Small intestine (tissue), 7 donors: ENCODE measurements at regions not wholly inside any gene's neighbourhood (a gene's known extent, or its start where the extent isn't known, plus 50 kb on each side); places are given as distances from the start of the nearest gene placed in this dataset.

Source experiments
- DNase-seq, 2 donors: peaks; one replicate each; pipeline versions ENCODE4 v3.0.0 to v3.0.0-alpha.2; 2013
- FAIRE-seq: peaks from 2 replicates; lab custom pipeline; 2012; peaks lifted over from hg19 to GRCh38; lab: Jason Lieb, UNC
- H3K27ac ChIP-seq, 3 donors: one replicate each; pipeline ENCODE4 v1.5.1; 2013; ENCODE audit warnings: low read length in 2 of 3, mild to moderate bottlenecking in 2 of 3, control low read depth in 1 of 3, inconsistent platforms in 1 of 3, low read depth in 1 of 3, moderate library complexity in 1 of 3
- H3K27me3 ChIP-seq, 3 donors: one replicate each; pipeline ENCODE4 v1.6.1; 2013; ENCODE audit warnings: low read length in 3 of 3, inconsistent platforms in 1 of 3; ENCODE audit not compliant: control insufficient read depth in 3 of 3, insufficient read depth in 3 of 3
- H3K36me3 ChIP-seq, 3 donors: one replicate each; pipeline ENCODE4 v1.6.1; 2013; ENCODE audit warnings: low read length in 3 of 3, inconsistent platforms in 1 of 3, low read depth in 1 of 3, mild to moderate bottlenecking in 1 of 3, moderate library complexity in 1 of 3; ENCODE audit not compliant: control insufficient read depth in 3 of 3, insufficient read depth in 2 of 3
- H3K4me1 ChIP-seq, 3 donors: one replicate each; pipeline ENCODE4 v1.6.1; 2013; ENCODE audit warnings: low read length in 2 of 3, inconsistent platforms in 1 of 3, low read depth in 1 of 3, mild to moderate bottlenecking in 1 of 3, moderate library complexity in 1 of 3; ENCODE audit not compliant: control insufficient read depth in 3 of 3, insufficient read depth in 2 of 3
- H3K4me3 ChIP-seq, 3 donors: one replicate each; pipeline ENCODE4 v1.5.1; 2013; ENCODE audit warnings: low read length in 3 of 3, control low read depth in 1 of 3, inconsistent platforms in 1 of 3, low read depth in 1 of 3, mild to moderate bottlenecking in 1 of 3, moderate library complexity in 1 of 3
- H3K9me3 ChIP-seq, 2 donors: one replicate each; pipeline ENCODE4 v1.6.1; 2013; ENCODE audit warnings: low read depth in 1 of 2, low read length in 1 of 2; ENCODE audit not compliant: control insufficient read depth in 2 of 2, insufficient read depth in 1 of 2
- WGBS, 3 donors: extraction: QIAGEN DNeasy Blood & Tissue Kit; methylation state at CpG; one replicate each; pipeline ENCODE4 v1.1.7; 2013; 5-methylcytosine and 5-hydroxymethylcytosine counted together
- donor health status: healthy with polysubstance abuse.
- donor health status: control.
- donor health status: control.
- donor health status: Bipolar disorder and iron deficiency.
- donor health status: healthy.

GRCh38 chr9:100913257-100913656 lies 115.3 kb upstream of the PLPPR1 start:
- Histone ChIP-seq H3K27ac (no peak overlapping the region), H3K27me3 (no peaks in the 10 kb centered on the region), H3K4me1 (no peaks in the 10 kb centered on the region), H3K9me3 (no peaks in the 10 kb centered on the region), H3K36me3 (no peaks in the 10 kb centered on the region), H3K4me3 (no peak overlapping the region)
- no peak for DNase-seq
- FAIRE-seq = no peak
- whole genome bisulfite sequencing, 3 donors = 48 to 67% (median 51%) methylated on average over 1 of the region's 1 CpG

- DNase-seq (no peak), FAIRE-seq (no peak)
- Histone ChIP-seq H3K9me3 (no peaks in the 10 kb centered on the region), H3K36me3 (no peaks in the 10 kb centered on the region), H3K27ac (no peak overlapping the region), H3K4me1 (no peaks in the 10 kb centered on the region), H3K4me3 (no peak overlapping the region), H3K27me3 (no peaks in the 10 kb centered on the region)
- WGBS, 3 donors = 93 to 97% (median 95%) methylated on average over 3 of the region's 3 CpGs
These were observed 114.3 kb upstream of the PLPPR1 start for GRCh38 chr9:100914266-100914665.

GRCh38 chr9:100919506-100919905 lies 109.0 kb upstream of the PLPPR1 start:
- H3K9me3 ChIP-seq = no peaks in the 10 kb centered on the region
- H3K4me3 ChIP-seq = no peak overlapping the region
- no peaks in the 10 kb centered on the region for H3K27me3 ChIP-seq
- H3K4me1 ChIP-seq = no peaks in the 10 kb centered on the region
- FAIRE-seq = no peak
- H3K27ac ChIP-seq = no peak overlapping the region
- DNase-seq = no peak
- WGBS, 3 donors = 89 to 95% (median 93%) methylated on average over 3 of the region's 3 CpGs
- no peaks in the 10 kb centered on the region for H3K36me3 ChIP-seq

- no peaks in the 10 kb centered on the region for H3K4me1 ChIP-seq
- no peak overlapping the region for H3K27ac ChIP-seq
- H3K9me3 ChIP-seq = no peaks in the 10 kb centered on the region
- H3K36me3 ChIP-seq = no peaks in the 10 kb centered on the region
- DNase-seq (no peak), FAIRE-seq (no peak)
- 60 to 82% (median 69%) methylated on average over 2 of the region's 2 CpGs for WGBS, 3 donors
- H3K4me3 ChIP-seq = no peak overlapping the region
- no peaks in the 10 kb centered on the region for H3K27me3 ChIP-seq
These were observed 102.2 kb upstream of the PLPPR1 start for GRCh38 chr9:100926366-100926765.

- no peak overlapping the region for H3K4me3 ChIP-seq
- no peak for FAIRE-seq
- H3K4me1 ChIP-seq = no peaks in the 10 kb centered on the region
- 90 to 99% (median 96%) methylated on average over 2 of the region's 2 CpGs for WGBS, 3 donors
- H3K9me3 ChIP-seq = no peaks in the 10 kb centered on the region
- H3K27ac ChIP-seq = no peak overlapping the region
- H3K36me3 ChIP-seq = no peaks in the 10 kb centered on the region
- H3K27me3 ChIP-seq = no peaks in the 10 kb centered on the region
- DNase-seq = no peak
These were observed 100.8 kb upstream of the PLPPR1 start for GRCh38 chr9:100927763-100928162.

- DNase-seq (no peak), FAIRE-seq (no peak)
- peaks cover 0 to 5% of the 10 kb centered on the region in 2 donors for H3K9me3 ChIP-seq
- WGBS, 3 donors = 77 to 83% (median 78%) methylated on average over 2 of the region's 2 CpGs
- H3K36me3 ChIP-seq = no peaks in the 10 kb centered on the region
- no peaks in the 10 kb centered on the region for H3K27me3 ChIP-seq
- H3K27ac ChIP-seq = no peak overlapping the region
- no peaks in the 10 kb centered on the region for H3K4me1 ChIP-seq
- no peak overlapping the region for H3K4me3 ChIP-seq
These were observed 94.9 kb upstream of the PLPPR1 start for GRCh38 chr9:100933656-100934055.

- 56 to 67% (median 63%) methylated on average over 3 of the region's 3 CpGs for WGBS, 3 donors
- Histone ChIP-seq H3K27ac (no peak overlapping the region), H3K4me3 (no peak overlapping the region), H3K36me3 (no peaks in the 10 kb centered on the region), H3K27me3 (no peaks in the 10 kb centered on the region), H3K4me1 (no peaks in the 10 kb centered on the region), H3K9me3 (peaks cover 0 to 5% of the 10 kb centered on the region in 2 donors)
- DNase-seq (no peak), FAIRE-seq (no peak)
These were observed 91.1 kb upstream of the PLPPR1 start for GRCh38 chr9:100937382-100937781.

- H3K4me1 ChIP-seq = no peaks in the 10 kb centered on the region
- H3K9me3 ChIP-seq = peaks cover 0 to 5% of the 10 kb centered on the region in 2 donors
- DNase-seq (no peak), FAIRE-seq (no peak)
- no peak overlapping the region for H3K27ac ChIP-seq
- WGBS, 3 donors = 79 to 94% (median 88%) methylated on average over 1 of the region's 1 CpG
- H3K36me3 ChIP-seq = no peaks in the 10 kb centered on the region
- no peak overlapping the region for H3K4me3 ChIP-seq
- H3K27me3 ChIP-seq = no peaks in the 10 kb centered on the region
These were observed 90.0 kb upstream of the PLPPR1 start for GRCh38 chr9:100938507-100938906.

- H3K4me1 ChIP-seq = no peaks in the 10 kb centered on the region
- no peaks in the 10 kb centered on the region for H3K36me3 ChIP-seq
- DNase-seq (no peak), FAIRE-seq (no peak)
- no peak overlapping the region for H3K4me3 ChIP-seq
- H3K9me3 ChIP-seq = peaks cover 0 to 5% of the 10 kb centered on the region in 2 donors
- no peaks in the 10 kb centered on the region for H3K27me3 ChIP-seq
- H3K27ac ChIP-seq = no peak overlapping the region
These were observed 88.9 kb upstream of the PLPPR1 start for GRCh38 chr9:100939636-100940035.
